MCF 10A (cell line): ENCODE measurements at regions not wholly inside any gene's neighbourhood (a gene's known extent, or its start where the extent isn't known, plus 50 kb on each side); places are given as distances from the start of the nearest gene placed in this dataset.

Experiments used
- BruUV-seq: library from RNA; stranded (reverse); fragments of 400-500 nt; replicated peaks from 2 replicates; lab custom pipeline; 2021; lab: Mats Ljungman, UMichigan
- CTCF ChIA-PET: fragments of 300-600 bp; sonication (Branson Sonifier 250); formaldehyde crosslinking; extraction: SDS; loops from one replicate; lab custom pipeline; 2021; ENCODE audit warnings: antibody characterized with exemption, inconsistent platforms; lab: Yijun Ruan, JAX
- POLR2A ChIA-PET: fragments of 300-600, 350-650 bp; sonication (Branson Sonifier 250); formaldehyde crosslinking; extraction: SDS; loops from one replicate; lab custom pipeline; 2020; ENCODE audit warnings: antibody characterized with exemption, inconsistent platforms; lab: Yijun Ruan, JAX
- DNase-seq: peaks from one replicate; pipeline ENCODE4 v3.0.0-alpha.2; 2018; ENCODE audit not compliant: unreplicated experiment
- H3K27ac Mint-ChIP-seq: one replicate; pipeline ENCODE4 v1.8.0; 2022; ENCODE audit warnings: mild to moderate bottlenecking, low read depth, mixed read lengths; ENCODE audit not compliant: unreplicated experiment
- H3K27me3 Mint-ChIP-seq: one replicate; pipeline ENCODE4 v1.8.0; 2022; ENCODE audit warnings: mixed read lengths; ENCODE audit not compliant: insufficient read depth, unreplicated experiment
- H3K36me3 Mint-ChIP-seq: one replicate; pipeline ENCODE4 v1.8.0; 2022; ENCODE audit warnings: mild to moderate bottlenecking, moderate library complexity, mixed read lengths; ENCODE audit not compliant: insufficient read depth, unreplicated experiment
- H3K4me1 Mint-ChIP-seq: one replicate; pipeline ENCODE4 v1.8.0; 2022; ENCODE audit warnings: mixed read lengths; ENCODE audit not compliant: insufficient read depth, unreplicated experiment
- H3K4me3 Mint-ChIP-seq: one replicate; pipeline ENCODE4 v1.8.0; 2022; ENCODE audit warnings: mild to moderate bottlenecking, moderate library complexity, mixed read lengths; ENCODE audit not compliant: unreplicated experiment
- H3K9me3 Mint-ChIP-seq: one replicate; pipeline ENCODE4 v1.8.0; 2022; ENCODE audit warnings: mixed read lengths; ENCODE audit not compliant: unreplicated experiment
- intact Hi-C: fragments of 100-400 bp; cut with micrococcal nuclease; formaldehyde crosslinking; loops from 2 replicates; pipeline ENCODE4 v1.14.1; 2022
- TF ChIP-seq, protein P1 (sequence below): fragments of 200-600 bp; IDR thresholded peaks from one replicate; pipeline ENCODE4 v1.8.0; 2022; ENCODE audit warnings: antibody characterized with exemption, mild to moderate bottlenecking; ENCODE audit not compliant: unreplicated experiment

DNA sequence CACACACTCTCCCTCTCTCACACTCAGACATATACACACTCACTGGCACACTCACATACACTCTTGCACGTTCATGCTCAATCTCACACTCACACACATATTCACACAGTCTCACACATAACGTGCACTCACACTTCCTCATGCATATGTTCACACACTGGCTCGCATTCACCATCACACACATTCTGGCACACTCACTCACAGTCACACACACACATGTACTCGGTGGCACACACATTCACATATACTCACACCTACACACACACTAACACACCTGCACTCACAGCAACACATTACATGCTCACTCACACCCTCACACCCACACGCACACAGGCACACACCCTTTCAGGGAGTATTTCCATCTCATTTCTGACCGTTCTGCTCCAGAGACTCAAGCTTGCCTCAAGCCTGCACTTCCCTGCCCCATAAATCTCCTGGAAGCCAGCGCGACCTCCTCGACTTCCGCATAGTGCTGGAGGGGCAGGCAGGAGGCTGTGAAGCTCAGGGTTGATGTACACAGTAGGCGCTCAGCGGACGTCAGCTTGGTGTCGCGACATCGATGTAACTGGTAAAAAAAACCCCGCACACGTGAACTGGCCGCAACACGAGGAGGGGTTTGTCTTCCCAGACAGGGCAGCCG, 66.7 kb upstream of the FOXF1 start:
- H3K36me3 Mint-ChIP-seq, result no peaks in the 10 kb centered on the region
- peaks cover 32% of the 10 kb centered on the region for H3K27me3 Mint-ChIP-seq
- no TSS peak for BruUV-seq
- H3K4me1 Mint-ChIP-seq, result no peaks in the 10 kb centered on the region
- TF ChIP-seq, protein P1, sequence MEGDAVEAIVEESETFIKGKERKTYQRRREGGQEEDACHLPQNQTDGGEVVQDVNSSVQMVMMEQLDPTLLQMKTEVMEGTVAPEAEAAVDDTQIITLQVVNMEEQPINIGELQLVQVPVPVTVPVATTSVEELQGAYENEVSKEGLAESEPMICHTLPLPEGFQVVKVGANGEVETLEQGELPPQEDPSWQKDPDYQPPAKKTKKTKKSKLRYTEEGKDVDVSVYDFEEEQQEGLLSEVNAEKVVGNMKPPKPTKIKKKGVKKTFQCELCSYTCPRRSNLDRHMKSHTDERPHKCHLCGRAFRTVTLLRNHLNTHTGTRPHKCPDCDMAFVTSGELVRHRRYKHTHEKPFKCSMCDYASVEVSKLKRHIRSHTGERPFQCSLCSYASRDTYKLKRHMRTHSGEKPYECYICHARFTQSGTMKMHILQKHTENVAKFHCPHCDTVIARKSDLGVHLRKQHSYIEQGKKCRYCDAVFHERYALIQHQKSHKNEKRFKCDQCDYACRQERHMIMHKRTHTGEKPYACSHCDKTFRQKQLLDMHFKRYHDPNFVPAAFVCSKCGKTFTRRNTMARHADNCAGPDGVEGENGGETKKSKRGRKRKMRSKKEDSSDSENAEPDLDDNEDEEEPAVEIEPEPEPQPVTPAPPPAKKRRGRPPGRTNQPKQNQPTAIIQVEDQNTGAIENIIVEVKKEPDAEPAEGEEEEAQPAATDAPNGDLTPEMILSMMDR, result no peak
- intact Hi-C loops, result no loop called here
- CTCF ChIA-PET, result interaction anchor here (0.7 to 0.9 kb wide), 2 partner anchors 106 to 231 kb away, joined by 3 read pairs; no protein-coding TSS in a partner anchor
- H3K9me3 Mint-ChIP-seq, result no peaks in the 10 kb centered on the region
- no peak for DNase-seq
- POLR2A ChIA-PET, result interaction anchor here (0.7 kb wide), 1 partner anchor 69 kb away, joined by 5 read pairs; no protein-coding TSS in a partner anchor
- no peak overlapping the region for H3K27ac Mint-ChIP-seq
- H3K4me3 Mint-ChIP-seq, result no peak overlapping the region

DNA sequence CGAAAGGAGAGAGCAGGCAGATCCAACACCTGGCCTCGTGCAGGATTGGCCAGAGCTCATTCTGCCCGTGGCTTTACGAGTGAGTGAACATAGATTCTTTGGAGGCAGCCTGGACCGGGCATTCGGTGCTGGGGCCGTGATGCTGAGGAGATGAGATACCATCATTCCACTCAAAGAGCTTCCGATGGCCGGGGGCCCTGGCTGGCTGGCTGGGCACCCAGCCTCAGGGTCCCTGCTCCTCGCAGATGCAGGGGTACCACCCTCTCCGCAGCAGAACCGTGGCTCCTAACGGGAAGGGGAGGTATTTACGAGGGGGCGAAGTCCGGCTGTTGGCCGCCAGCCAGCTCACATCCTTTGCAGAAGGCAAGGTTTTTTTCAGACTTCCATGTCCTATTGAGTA, 66.1 kb upstream of the FOXF1 start:
- ChIA-PET POLR2A (no interaction called here), CTCF (interaction anchor here (0.7 to 0.9 kb wide), 3 partner anchors 107 to 374 kb away, joined by 3 read pairs; no protein-coding TSS in a partner anchor)
- Mint-ChIP-seq H3K9me3 (no peaks in the 10 kb centered on the region), H3K27me3 (peaks cover 30% of the 10 kb centered on the region), H3K36me3 (no peaks in the 10 kb centered on the region), H3K4me3 (no peak overlapping the region), H3K4me1 (no peaks in the 10 kb centered on the region), H3K27ac (no peak overlapping the region)
- TF ChIP-seq, protein P1, result no peak
- no TSS peak for BruUV-seq
- DNase-seq, result no peak
- intact Hi-C loops, result no loop called here

DNA sequence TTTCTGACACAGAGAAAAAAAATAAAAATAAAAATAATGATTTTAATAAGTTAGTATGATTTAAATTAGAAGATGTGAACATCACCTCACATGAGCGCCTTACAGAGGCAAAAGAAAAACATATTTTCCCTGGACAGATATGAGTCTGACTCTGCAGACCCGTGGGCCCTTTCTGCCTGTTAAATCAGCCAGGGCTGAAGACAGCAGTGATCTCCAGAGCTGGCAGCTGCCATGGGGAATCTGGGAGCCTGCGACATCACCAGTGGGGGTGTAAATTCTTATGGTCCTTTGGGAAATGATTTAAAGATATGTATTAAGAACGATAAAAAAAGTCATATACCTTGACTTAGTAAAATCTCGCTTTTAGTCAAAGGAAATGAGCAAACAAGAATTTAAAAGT, 65.7 kb upstream of the FOXF1 start:
- Mint-ChIP-seq H3K9me3 (no peaks in the 10 kb centered on the region), H3K4me3 (no peak overlapping the region), H3K27me3 (peaks cover 30% of the 10 kb centered on the region), H3K4me1 (no peaks in the 10 kb centered on the region), H3K27ac (no peak overlapping the region), H3K36me3 (no peaks in the 10 kb centered on the region)
- ChIA-PET POLR2A (no interaction called here), CTCF (interaction anchor here (0.8 to 0.9 kb wide), 2 partner anchors 107 to 374 kb away, joined by 3 read pairs; no protein-coding TSS in a partner anchor)
- TF ChIP-seq, protein P1, result no peak
- BruUV-seq, result no TSS peak
- no peak for DNase-seq
- intact Hi-C loops, result no loop called here

DNA sequence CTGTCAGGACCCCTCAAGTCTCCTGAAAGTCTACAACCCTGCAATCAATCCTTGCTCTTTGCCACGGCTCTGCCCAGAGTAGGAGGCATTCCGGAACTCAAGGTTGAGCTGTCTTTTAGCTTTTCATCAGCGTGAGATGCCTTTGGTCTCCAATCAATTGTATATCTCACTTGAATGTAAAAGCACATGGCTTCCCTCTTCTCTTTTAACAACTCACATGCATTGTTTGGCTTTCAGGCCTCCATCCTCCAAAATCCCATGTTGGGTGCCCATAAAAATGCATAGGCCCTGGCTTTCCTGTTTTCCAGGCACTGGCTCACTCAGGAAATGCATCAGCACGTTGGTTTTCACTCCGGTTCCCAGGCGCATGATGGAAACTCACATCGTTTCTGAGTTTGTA, 64.0 kb upstream of the FOXF1 start:
- H3K27me3 Mint-ChIP-seq, result peaks cover 39% of the 10 kb centered on the region
- TF ChIP-seq, protein P1, result no peak
- H3K4me1 Mint-ChIP-seq, result no peaks in the 10 kb centered on the region
- no peaks in the 10 kb centered on the region for H3K36me3 Mint-ChIP-seq
- no TSS peak for BruUV-seq
- H3K9me3 Mint-ChIP-seq, result no peaks in the 10 kb centered on the region
- no peak overlapping the region for H3K4me3 Mint-ChIP-seq
- POLR2A ChIA-PET, result no interaction called here
- no peak for DNase-seq
- CTCF ChIA-PET, result no interaction called here
- intact Hi-C loops, result no loop called here
- no peak overlapping the region for H3K27ac Mint-ChIP-seq
